Glutamatergic neuron (in vitro differentiated cells): ENCODE measurements at regions not wholly inside any gene's neighbourhood (a gene's known extent, or its start where the extent isn't known, plus 50 kb on each side); places are given as distances from the start of the nearest gene placed in this dataset.

Experiments used
- DNase-seq: peaks from one replicate; pipeline ENCODE4 v3.0.0; 2022
- H3K27ac Mint-ChIP-seq: one replicate; pipeline ENCODE4 v1.8.0; 2020; ENCODE audit warnings: mild to moderate bottlenecking, mixed read lengths, inconsistent platforms; ENCODE audit not compliant: unreplicated experiment
- H3K27me3 Mint-ChIP-seq: one replicate; pipeline ENCODE4 v1.8.0; 2020; ENCODE audit warnings: mild to moderate bottlenecking, moderate library complexity, mixed read lengths, inconsistent platforms; ENCODE audit not compliant: unreplicated experiment
- H3K36me3 Mint-ChIP-seq: one replicate; pipeline ENCODE4 v1.8.0; 2020; ENCODE audit warnings: mild to moderate bottlenecking, mixed read lengths, inconsistent platforms; ENCODE audit not compliant: unreplicated experiment
- H3K4me1 Mint-ChIP-seq: one replicate; pipeline ENCODE4 v1.8.0; 2020; ENCODE audit warnings: mild to moderate bottlenecking, low read depth, mixed read lengths, inconsistent platforms; ENCODE audit not compliant: unreplicated experiment
- H3K4me3 Mint-ChIP-seq: one replicate; pipeline ENCODE4 v1.8.0; 2020; ENCODE audit warnings: mild to moderate bottlenecking, mixed read lengths, inconsistent platforms; ENCODE audit not compliant: unreplicated experiment
- H3K9me3 Mint-ChIP-seq: one replicate; pipeline ENCODE4 v1.8.0; 2020; ENCODE audit warnings: mild to moderate bottlenecking, moderate library complexity, mixed read lengths, inconsistent platforms; ENCODE audit not compliant: unreplicated experiment
- CTCF ChIP-seq: fragments of 200-600 bp; sonication (generic); IDR thresholded peaks from one replicate; pipeline ENCODE4 v1.5.0; 2021; ENCODE audit not compliant: partially characterized antibody, unreplicated experiment

GRCh38 chr5:120098902-120099535, 365.1 kb upstream of the PRR16 start:
- H3K36me3 Mint-ChIP-seq = no peaks in the 10 kb centered on the region
- no peak for TF ChIP-seq CTCF
- H3K4me1 Mint-ChIP-seq = peaks cover 10% of the 10 kb centered on the region
- DNase-seq = no peak
- no peak overlapping the region for H3K4me3 Mint-ChIP-seq
- H3K9me3 Mint-ChIP-seq = no peaks in the 10 kb centered on the region
- H3K27me3 Mint-ChIP-seq = no peaks in the 10 kb centered on the region
- no peak overlapping the region for H3K27ac Mint-ChIP-seq

- H3K36me3 Mint-ChIP-seq = no peaks in the 10 kb centered on the region
- no peak overlapping the region for H3K27ac Mint-ChIP-seq
- H3K4me3 Mint-ChIP-seq = no peak overlapping the region
- no peaks in the 10 kb centered on the region for H3K9me3 Mint-ChIP-seq
- no peak for TF ChIP-seq CTCF
- peaks cover 10% of the 10 kb centered on the region for H3K4me1 Mint-ChIP-seq
- no peaks in the 10 kb centered on the region for H3K27me3 Mint-ChIP-seq
- no peak for DNase-seq
Observed at GRCh38 chr5:120101771-120102170, 362.3 kb upstream of the PRR16 start.

GRCh38 chr5:120103495-120103894, 360.6 kb upstream of the PRR16 start:
- no peaks in the 10 kb centered on the region for H3K27me3 Mint-ChIP-seq
- peaks cover 3% of the 10 kb centered on the region for H3K4me1 Mint-ChIP-seq
- H3K9me3 Mint-ChIP-seq = no peaks in the 10 kb centered on the region
- no peak overlapping the region for H3K4me3 Mint-ChIP-seq
- DNase-seq = no peak
- TF ChIP-seq CTCF = no peak
- H3K36me3 Mint-ChIP-seq = no peaks in the 10 kb centered on the region
- H3K27ac Mint-ChIP-seq = no peak overlapping the region

GRCh38 chr5:120106912-120107525, 357.1 kb upstream of the PRR16 start:
- Mint-ChIP-seq H3K27me3 (no peaks in the 10 kb centered on the region), H3K4me1 (no peaks in the 10 kb centered on the region), H3K36me3 (no peaks in the 10 kb centered on the region), H3K4me3 (no peak overlapping the region), H3K9me3 (no peaks in the 10 kb centered on the region), H3K27ac (no peak overlapping the region)
- no peak for DNase-seq
- no peak for TF ChIP-seq CTCF

- Mint-ChIP-seq H3K27me3 (no peaks in the 10 kb centered on the region), H3K9me3 (no peaks in the 10 kb centered on the region), H3K4me3 (no peak overlapping the region), H3K36me3 (no peaks in the 10 kb centered on the region), H3K4me1 (no peaks in the 10 kb centered on the region), H3K27ac (no peak overlapping the region)
- no peak for DNase-seq
- no peak for TF ChIP-seq CTCF
Observed at GRCh38 chr5:120108586-120109248, 355.4 kb upstream of the PRR16 start.
